Body of pancreas (tissue), 4 donors: ENCODE measurements at regions not wholly inside any gene's neighbourhood (a gene's known extent, or its start where the extent isn't known, plus 50 kb on each side); places are given as distances from the start of the nearest gene placed in this dataset.

Source experiments
- ATAC-seq: fragments of 150-250 bp; one replicate; pipeline ENCODE4 v1.9.1; 2016
- DNase-seq, 4 donors: peaks; one replicate each; pipeline ENCODE4 v3.0.0-alpha.2; 2019
- H3K27ac ChIP-seq, 4 donors: fragments of 200-600 bp; sonication (generic); 1 replicate in 3 of 4; 2 replicates in 1 of 4; pipeline versions ENCODE4 v1.5.1 to v1.6.1; 2016 to 2019; ENCODE audit warnings: mild to moderate bottlenecking in 1 of 4, mixed read lengths in 1 of 4, moderate library complexity in 1 of 4
- H3K27me3 ChIP-seq, 2 donors: fragments of 200-600 bp; sonication (generic); one replicate each; pipeline ENCODE4 v1.6.0; 2016; ENCODE audit warnings: mild to moderate bottlenecking in 1 of 2
- H3K36me3 ChIP-seq, 2 donors: fragments of 200-600 bp; sonication (generic); replicated peaks in 1 of 2; 2 replicates each; pipeline ENCODE4 v1.5.1; 2016; ENCODE audit warnings: low read depth in 2 of 2; ENCODE audit not compliant: insufficient read depth in 1 of 2
- H3K4me1 ChIP-seq: fragments of 200-600 bp; sonication (generic); one replicate; pipeline ENCODE4 v1.6.0; 2016
- H3K4me3 ChIP-seq, 2 donors: fragments of 200-600 bp; sonication (generic); 1 replicate in 1 of 2; 2 replicates in 1 of 2; pipeline ENCODE4 v1.5.1; 2016 to 2019
- H3K9me3 ChIP-seq, 3 donors: fragments of 200-600 bp; sonication (generic); 1 replicate in 2 of 3; 2 replicates in 1 of 3; pipeline ENCODE4 v1.5.1; 2016
- POLR2A ChIP-seq, 3 donors: fragments of 450-650 bp; IDR thresholded peaks; one replicate each; pipeline ENCODE4 v1.6.1; 2016; ENCODE audit warnings: antibody characterized with exemption in 3 of 3, mild to moderate bottlenecking in 2 of 3
- WGBS, 2 donors: methylation state at CpG; one replicate each; pipeline ENCODE4 v1.1.5; 2017; 5-methylcytosine and 5-hydroxymethylcytosine counted together
- intact Hi-C: fragments of 100-400 bp; cut with DNase I; formaldehyde crosslinking; loops from one replicate; pipeline ENCODE4 v1.15.1; 2023
- TF ChIP-seq, protein P1 (sequence below), 7 experiments: fragments of 450-650 bp in 4 of 7; fragments of 200-600 bp in 3 of 7; sonication (generic) in 3 of 7; IDR thresholded peaks; one replicate each; pipeline ENCODE4 v1.5.1; 2016 to 2019; ENCODE audit warnings: antibody characterized with exemption in 7 of 7

DNA sequence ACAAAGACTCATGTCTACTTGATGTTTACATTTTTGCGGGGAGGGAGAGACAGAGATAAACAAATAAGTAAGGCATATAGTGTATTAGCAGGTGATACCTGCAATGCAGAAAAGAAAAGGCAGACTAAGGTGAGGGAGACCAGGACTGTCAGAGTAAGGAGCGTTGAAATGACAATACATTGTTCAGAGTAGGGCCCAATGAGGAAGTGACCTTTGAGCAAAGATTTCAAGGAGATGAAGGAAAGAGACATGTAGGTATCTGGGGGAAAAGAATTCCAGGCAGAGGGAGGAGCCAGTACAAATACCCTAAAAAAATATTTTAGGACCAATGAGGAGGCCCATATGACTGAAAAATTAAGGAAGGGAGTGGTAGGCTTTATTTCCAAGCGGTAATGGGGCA lies 162.7 kb upstream of the PRSS1 start:
- ATAC-seq (no peak), DNase-seq (no peak)
- H3K9me3 ChIP-seq, result no peaks in the 10 kb centered on the region
- intact Hi-C loops, result no loop called here
- no peaks in the 10 kb centered on the region for H3K27me3 ChIP-seq
- H3K36me3 ChIP-seq, result no peaks in the 10 kb centered on the region
- WGBS, 2 donors, result 71 to 80% methylated on average over 3 of the region's 3 CpGs
- no peak for TF ChIP-seq POLR2A (IDR thresholded peaks at IDR 0.05)
- TF ChIP-seq, protein P1, sequence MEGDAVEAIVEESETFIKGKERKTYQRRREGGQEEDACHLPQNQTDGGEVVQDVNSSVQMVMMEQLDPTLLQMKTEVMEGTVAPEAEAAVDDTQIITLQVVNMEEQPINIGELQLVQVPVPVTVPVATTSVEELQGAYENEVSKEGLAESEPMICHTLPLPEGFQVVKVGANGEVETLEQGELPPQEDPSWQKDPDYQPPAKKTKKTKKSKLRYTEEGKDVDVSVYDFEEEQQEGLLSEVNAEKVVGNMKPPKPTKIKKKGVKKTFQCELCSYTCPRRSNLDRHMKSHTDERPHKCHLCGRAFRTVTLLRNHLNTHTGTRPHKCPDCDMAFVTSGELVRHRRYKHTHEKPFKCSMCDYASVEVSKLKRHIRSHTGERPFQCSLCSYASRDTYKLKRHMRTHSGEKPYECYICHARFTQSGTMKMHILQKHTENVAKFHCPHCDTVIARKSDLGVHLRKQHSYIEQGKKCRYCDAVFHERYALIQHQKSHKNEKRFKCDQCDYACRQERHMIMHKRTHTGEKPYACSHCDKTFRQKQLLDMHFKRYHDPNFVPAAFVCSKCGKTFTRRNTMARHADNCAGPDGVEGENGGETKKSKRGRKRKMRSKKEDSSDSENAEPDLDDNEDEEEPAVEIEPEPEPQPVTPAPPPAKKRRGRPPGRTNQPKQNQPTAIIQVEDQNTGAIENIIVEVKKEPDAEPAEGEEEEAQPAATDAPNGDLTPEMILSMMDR (IDR thresholded peaks at IDR 0.05), result no peak
- no peak overlapping the region for H3K4me3 ChIP-seq
- peaks cover 46% of the 10 kb centered on the region for H3K4me1 ChIP-seq
- H3K27ac ChIP-seq, result peak overlapping the region in 1 of 4 donors; percentile 6

DNA sequence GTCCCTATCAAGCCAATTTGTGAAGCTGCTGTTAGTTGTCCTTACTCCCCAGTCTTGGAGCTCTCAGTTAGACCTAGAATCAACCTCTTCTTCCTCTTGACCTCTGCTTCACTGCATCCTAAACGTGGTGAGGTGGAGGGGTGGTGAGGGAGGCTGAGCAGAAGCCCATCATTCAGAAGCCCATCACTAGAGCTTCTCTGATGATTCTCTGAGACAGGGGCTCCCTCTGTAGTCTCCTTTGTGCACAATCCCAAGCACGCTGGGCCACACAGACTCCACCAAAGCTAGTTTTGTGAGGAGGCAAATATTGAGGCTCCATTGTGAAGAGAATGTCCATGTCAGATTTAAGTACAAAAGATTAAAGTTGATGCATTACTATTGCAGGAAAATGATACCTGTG lies 163.8 kb upstream of the PRSS1 start:
- ATAC-seq, result no peak
- Histone ChIP-seq H3K4me1 (peaks cover 34% of the 10 kb centered on the region), H3K27ac (peak overlapping the region in 1 of 4 donors; percentile 17), H3K36me3 (no peaks in the 10 kb centered on the region), H3K4me3 (no peak overlapping the region), H3K27me3 (no peaks in the 10 kb centered on the region), H3K9me3 (no peaks in the 10 kb centered on the region)
- DNase-seq, result no peak
- TF ChIP-seq POLR2A (IDR thresholded peaks at IDR 0.05), result no peak
- TF ChIP-seq, protein P1 (IDR thresholded peaks at IDR 0.05), result no peak
- intact Hi-C loops, result no loop called here
- WGBS, 2 donors, result 54 to 59% methylated on average over 2 of the region's 2 CpGs

DNA sequence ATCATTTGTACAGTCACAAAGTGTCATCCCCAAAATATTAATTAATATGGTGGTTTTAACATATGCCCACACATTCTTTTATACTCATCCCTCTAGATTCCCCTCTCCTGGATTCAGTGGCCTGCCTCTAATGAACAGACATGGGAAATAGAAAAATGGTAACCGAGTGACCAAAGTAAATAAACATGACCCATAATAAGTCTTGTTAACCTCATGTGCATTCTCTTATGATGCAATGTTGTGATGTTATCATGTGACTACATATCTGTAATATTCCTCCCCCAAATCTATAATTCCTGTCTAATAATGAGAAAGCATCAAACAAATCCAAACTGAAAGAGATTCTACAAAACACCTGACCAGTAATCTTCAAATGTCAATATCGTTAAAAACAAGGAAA lies 164.5 kb upstream of the PRSS1 start:
- Histone ChIP-seq H3K4me3 (no peak overlapping the region), H3K27me3 (no peaks in the 10 kb centered on the region), H3K36me3 (no peaks in the 10 kb centered on the region), H3K27ac (peak overlapping the region in 1 of 4 donors; percentile 17), H3K4me1 (peaks cover 30% of the 10 kb centered on the region), H3K9me3 (no peaks in the 10 kb centered on the region)
- ATAC-seq, result no peak
- no peak for TF ChIP-seq POLR2A (IDR thresholded peaks at IDR 0.05)
- TF ChIP-seq, protein P1 (IDR thresholded peaks at IDR 0.05), result no peak
- WGBS, 2 donors, result 43 to 45% methylated on average over 2 of the region's 2 CpGs
- no peak for DNase-seq
- intact Hi-C loops, result no loop called here

DNA sequence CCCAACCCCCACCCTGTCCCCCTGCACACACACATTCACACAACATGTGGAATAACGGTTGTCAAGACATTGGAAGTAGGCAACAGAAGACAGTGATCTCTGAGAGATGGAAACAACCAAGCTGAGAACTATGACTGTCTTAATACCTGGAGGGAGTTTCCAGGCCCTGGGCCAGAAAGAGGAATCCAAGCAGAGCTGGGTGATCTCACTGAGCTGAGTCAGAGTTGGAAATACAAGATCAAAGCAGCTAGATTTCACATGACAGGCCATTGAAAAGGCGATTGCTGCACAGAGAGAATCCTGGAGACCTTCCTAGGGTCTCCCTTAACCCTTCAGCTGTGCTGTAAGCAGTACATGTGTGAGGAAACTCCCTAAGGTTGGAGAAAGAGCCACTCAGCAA lies 165.8 kb upstream of the PRSS1 start:
- TF ChIP-seq, protein P1 (IDR thresholded peaks at IDR 0.05), result no peak
- TF ChIP-seq POLR2A (IDR thresholded peaks at IDR 0.05), result no peak
- Histone ChIP-seq H3K9me3 (no peaks in the 10 kb centered on the region), H3K27ac (peak overlapping the region in 2 of 4 donors; percentile 34 to 37), H3K27me3 (no peaks in the 10 kb centered on the region), H3K36me3 (no peaks in the 10 kb centered on the region), H3K4me3 (no peak overlapping the region), H3K4me1 (peaks cover 17% of the 10 kb centered on the region)
- ATAC-seq (peak; percentile 55), DNase-seq (peak; percentile 40 to 59 (median 45))
- intact Hi-C loops, result no loop called here
- 34 to 43% methylated on average over 2 of the region's 2 CpGs for WGBS, 2 donors

DNA sequence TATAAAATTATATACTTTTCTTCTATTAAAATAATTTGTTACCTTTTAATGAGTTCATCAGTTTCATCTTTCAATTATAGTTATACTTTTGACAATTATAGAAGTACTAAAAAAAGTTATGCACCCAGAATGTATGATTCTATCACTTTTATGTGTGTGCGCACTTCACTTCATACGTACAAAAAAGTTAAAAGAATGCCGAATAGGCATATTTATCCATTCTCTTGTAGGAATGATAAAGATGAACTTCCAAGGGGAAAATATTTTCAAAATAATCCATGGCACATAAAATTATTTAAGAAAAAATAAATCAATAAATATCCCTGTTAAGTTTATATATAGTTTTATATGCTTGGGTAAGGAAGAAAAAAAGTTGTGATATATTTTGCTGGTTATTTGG lies 166.9 kb upstream of the PRSS1 start:
- no peaks in the 10 kb centered on the region for H3K27me3 ChIP-seq

More for the DNA sequence above, 166.9 kb upstream of the PRSS1 start:
- intact Hi-C loops, result no loop called here
- Histone ChIP-seq H3K4me1 (peaks cover 8% of the 10 kb centered on the region), H3K4me3 (no peak overlapping the region), H3K27ac (no peak overlapping the region), H3K9me3 (no peaks in the 10 kb centered on the region), H3K36me3 (no peaks in the 10 kb centered on the region)
- TF ChIP-seq POLR2A (IDR thresholded peaks at IDR 0.05), result no peak
- TF ChIP-seq, protein P1 (IDR thresholded peaks at IDR 0.05), result no peak
- DNase-seq, result no peak
- ATAC-seq, result no peak
- 93 to 95% methylated on average over 3 of the region's 3 CpGs for WGBS, 2 donors
